Suprapubic skin (tissue), 4 donors: ENCODE measurements at regions not wholly inside any gene's neighbourhood (a gene's known extent, or its start where the extent isn't known, plus 50 kb on each side); places are given as distances from the start of the nearest gene placed in this dataset.

ENCODE experiments used
- EP300 ChIP-seq: sonication (generic); formaldehyde crosslinking; IDR thresholded peaks from one replicate; pipeline ENCODE4 v1.6.1; 2017; ENCODE audit warnings: antibody characterized with exemption
- POLR2A ChIP-seq, 2 donors: fragments of 450-650 bp; IDR thresholded peaks; one replicate each; pipeline ENCODE4 v1.6.1; 2017; ENCODE audit warnings: antibody characterized with exemption in 2 of 2, mild to moderate bottlenecking in 2 of 2, moderate library complexity in 2 of 2
- POLR2AphosphoS5 ChIP-seq, 3 donors: sonication (generic); formaldehyde crosslinking; IDR thresholded peaks; one replicate each; pipeline ENCODE4 v1.6.1; 2017; ENCODE audit warnings: antibody characterized with exemption in 3 of 3
- TF ChIP-seq, protein P1 (sequence below), 2 donors: fragments of 200-600 bp in 1 of 2; fragments of 450-650 bp in 1 of 2; sonication (generic) in 1 of 2; IDR thresholded peaks; one replicate each; pipeline ENCODE4 v1.5.1; 2016 to 2019; ENCODE audit warnings: antibody characterized with exemption in 2 of 2, mild to moderate bottlenecking in 1 of 2, moderate library complexity in 1 of 2

DNA sequence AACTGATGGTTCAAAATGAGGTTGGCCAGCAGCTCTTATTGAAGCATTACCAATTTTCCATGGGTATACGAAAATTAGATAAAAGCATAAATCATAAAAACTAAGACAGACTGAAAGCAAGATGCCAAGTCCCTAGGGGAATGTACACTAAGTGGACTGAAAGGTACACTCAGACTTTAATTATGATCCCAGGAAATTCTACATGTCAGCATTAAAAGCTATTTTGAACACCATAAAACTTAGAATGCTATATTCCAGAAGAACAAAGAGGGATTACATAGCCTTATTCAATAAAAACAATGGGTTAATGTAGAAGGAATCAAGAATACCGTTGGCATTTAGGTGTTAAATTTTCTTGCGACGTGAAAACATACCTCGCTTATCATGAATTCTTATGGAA lies 558.5 kb downstream of the LRRIQ3 start:
- TF ChIP-seq, protein P1, sequence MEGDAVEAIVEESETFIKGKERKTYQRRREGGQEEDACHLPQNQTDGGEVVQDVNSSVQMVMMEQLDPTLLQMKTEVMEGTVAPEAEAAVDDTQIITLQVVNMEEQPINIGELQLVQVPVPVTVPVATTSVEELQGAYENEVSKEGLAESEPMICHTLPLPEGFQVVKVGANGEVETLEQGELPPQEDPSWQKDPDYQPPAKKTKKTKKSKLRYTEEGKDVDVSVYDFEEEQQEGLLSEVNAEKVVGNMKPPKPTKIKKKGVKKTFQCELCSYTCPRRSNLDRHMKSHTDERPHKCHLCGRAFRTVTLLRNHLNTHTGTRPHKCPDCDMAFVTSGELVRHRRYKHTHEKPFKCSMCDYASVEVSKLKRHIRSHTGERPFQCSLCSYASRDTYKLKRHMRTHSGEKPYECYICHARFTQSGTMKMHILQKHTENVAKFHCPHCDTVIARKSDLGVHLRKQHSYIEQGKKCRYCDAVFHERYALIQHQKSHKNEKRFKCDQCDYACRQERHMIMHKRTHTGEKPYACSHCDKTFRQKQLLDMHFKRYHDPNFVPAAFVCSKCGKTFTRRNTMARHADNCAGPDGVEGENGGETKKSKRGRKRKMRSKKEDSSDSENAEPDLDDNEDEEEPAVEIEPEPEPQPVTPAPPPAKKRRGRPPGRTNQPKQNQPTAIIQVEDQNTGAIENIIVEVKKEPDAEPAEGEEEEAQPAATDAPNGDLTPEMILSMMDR (IDR thresholded peaks at IDR 0.05) = no peak
- TF ChIP-seq EP300 (no peak), POLR2A (IDR thresholded peaks at IDR 0.05) (no peak), POLR2AphosphoS5 (IDR thresholded peaks at IDR 0.05) (no peak)
